CD14-positive monocyte (primary cell): ENCODE measurements at regions not wholly inside any gene's neighbourhood (a gene's known extent, or its start where the extent isn't known, plus 50 kb on each side); places are given as distances from the start of the nearest gene placed in this dataset.
"Not testable (repeated sequence)": the region's sequence is repeated elsewhere in the genome, so short reads cannot be mapped to it uniquely, and the experiment has no call there.

ENCODE experiments used
- DNase-seq, 3 donors: peaks; one replicate each; pipeline ENCODE4 v3.0.0-alpha.2; 2011 to 2022
- H2AFZ ChIP-seq: 2 replicates; pipeline ENCODE4 v1.6.0; 2012; ENCODE audit warnings: mild to moderate bottlenecking, low read depth, low read length, inconsistent platforms; ENCODE audit not compliant: insufficient read depth, poor library complexity, severe bottlenecking
- H3K27ac ChIP-seq, 2 donors: 1 replicate in 1 of 2; 2 replicates in 1 of 2; pipeline ENCODE4 v1.5.1; 2012 to 2013; ENCODE audit warnings: low read length in 2 of 2, control low read depth in 1 of 2, inconsistent platforms in 1 of 2, low read depth in 1 of 2, mild to moderate bottlenecking in 1 of 2
- H3K27me3 ChIP-seq, 2 donors: one replicate each; pipeline versions ENCODE4 v1.6.0 to v1.6.1; 2011 to 2013; ENCODE audit warnings: low read length in 2 of 2; ENCODE audit not compliant: control insufficient read depth in 2 of 2, insufficient read depth in 2 of 2
- H3K36me3 ChIP-seq, 2 donors: replicated peaks in 1 of 2; 1 replicate in 1 of 2; 2 replicates in 1 of 2; pipeline versions ENCODE4 v1.5.1 to v1.6.1; 2012 to 2013; ENCODE audit warnings: low read length in 2 of 2, control low read depth in 1 of 2, inconsistent platforms in 1 of 2, mild to moderate bottlenecking in 1 of 2; ENCODE audit not compliant: insufficient read depth in 2 of 2, control insufficient read depth in 1 of 2
- H3K4me1 ChIP-seq, 2 donors: 1 replicate in 1 of 2; 2 replicates in 1 of 2; pipeline versions ENCODE4 v1.5.1 to v1.6.1; 2012 to 2013; ENCODE audit warnings: low read length in 2 of 2, control low read depth in 1 of 2, inconsistent platforms in 1 of 2, mild to moderate bottlenecking in 1 of 2, moderate library complexity in 1 of 2; ENCODE audit not compliant: insufficient read depth in 2 of 2, control insufficient read depth in 1 of 2
- H3K4me2 ChIP-seq: replicated peaks from 2 replicates; pipeline ENCODE3; 2012; ENCODE audit warnings: low read length, moderate library complexity, mild to moderate bottlenecking; ENCODE audit not compliant: poor library complexity, severe bottlenecking; ENCODE audit errors: extremely low read depth
- H3K4me3 ChIP-seq, 3 experiments: fragments of 200-600 bp in 1 of 3; sonication (generic) in 1 of 3; replicated peaks in 1 of 3; 1 replicate in 2 of 3; 2 replicates in 1 of 3; pipeline ENCODE4 v1.5.1; 2011 to 2013; ENCODE audit warnings: low read length in 3 of 3, mild to moderate bottlenecking in 3 of 3, control low read depth in 2 of 3, low read depth in 2 of 3, inconsistent platforms in 1 of 3, moderate library complexity in 1 of 3
- H3K79me2 ChIP-seq: 2 replicates; pipeline ENCODE4 v1.6.0; 2012; ENCODE audit warnings: mild to moderate bottlenecking, control low read depth, inconsistent platforms, low read length, moderate library complexity; ENCODE audit not compliant: insufficient read depth
- H3K9ac ChIP-seq: 2 replicates; pipeline ENCODE4 v1.6.0; 2017; ENCODE audit warnings: low read length, mild to moderate bottlenecking; ENCODE audit not compliant: insufficient read depth, poor library complexity, severe bottlenecking
- H3K9me3 ChIP-seq, 2 donors: replicated peaks in 1 of 2; 1 replicate in 1 of 2; 2 replicates in 1 of 2; pipeline versions ENCODE4 v1.5.1 to v1.6.1; 2012 to 2013; ENCODE audit warnings: low read length in 2 of 2, control low read depth in 1 of 2; ENCODE audit not compliant: control insufficient read depth in 1 of 2, insufficient read depth in 1 of 2
- H4K20me1 ChIP-seq: 2 replicates; pipeline ENCODE4 v1.6.0; 2012; ENCODE audit warnings: mild to moderate bottlenecking, low read length, control low read depth, moderate library complexity; ENCODE audit not compliant: insufficient read depth
- H3K27ac Mint-ChIP-seq, 7 donors: one replicate each; pipeline ENCODE4 v1.8.0; 2020; ENCODE audit warnings: mild to moderate bottlenecking in 7 of 7, mixed read lengths in 7 of 7, moderate library complexity in 6 of 7, inconsistent platforms in 2 of 7
- H3K27me3 Mint-ChIP-seq, 3 donors: one replicate each; pipeline ENCODE4 v1.8.0; 2021 to 2022; ENCODE audit warnings: low read depth in 3 of 3, mild to moderate bottlenecking in 3 of 3, mixed read lengths in 3 of 3, moderate library complexity in 3 of 3, inconsistent platforms in 1 of 3
- H3K36me3 Mint-ChIP-seq, 2 donors: one replicate each; pipeline ENCODE4 v1.8.0; 2020; ENCODE audit warnings: mixed read lengths in 2 of 2, inconsistent platforms in 1 of 2, mild to moderate bottlenecking in 1 of 2
- H3K4me1 Mint-ChIP-seq: one replicate; pipeline ENCODE4 v1.8.0; 2020; ENCODE audit warnings: mild to moderate bottlenecking, mixed read lengths
- H3K4me3 Mint-ChIP-seq, 2 donors: one replicate each; pipeline ENCODE4 v1.8.0; 2020; ENCODE audit warnings: mild to moderate bottlenecking in 2 of 2, mixed read lengths in 2 of 2, moderate library complexity in 1 of 2
- H3K9me3 Mint-ChIP-seq, 7 donors: one replicate each; pipeline ENCODE4 v1.8.0; 2020 to 2022; ENCODE audit warnings: mixed read lengths in 7 of 7, mild to moderate bottlenecking in 6 of 7, moderate library complexity in 6 of 7, inconsistent platforms in 2 of 7
- WGBS: methylation state at CpG from one replicate; pipeline ENCODE4 v1.1.5; 2013; ENCODE audit warnings: missing lambda C conversion rate; ENCODE audit not compliant: insufficient coverage; 5-methylcytosine and 5-hydroxymethylcytosine counted together
- intact Hi-C, 2 donors: fragments of 100-400 bp; cut with micrococcal nuclease; formaldehyde crosslinking; loops; one replicate each; pipeline versions ENCODE4 v1.15.0 to v1.15.1; 2023
- TF ChIP-seq, protein P1 (sequence below): fragments of 200-600 bp; IDR thresholded peaks from one replicate; pipeline ENCODE4 v1.8.0; 2022; ENCODE audit warnings: antibody characterized with exemption, mild to moderate bottlenecking

- Histone ChIP-seq H3K9ac (no peak overlapping the region), H3K27me3 (no peaks in the 10 kb centered on the region), H3K4me1 (peaks cover 42 to 43% of the 10 kb centered on the region in 2 donors), H2AFZ (no peak overlapping the region), H3K36me3 (no peaks in the 10 kb centered on the region), H3K4me2 (no peak overlapping the region), H3K27ac (no peak overlapping the region), H3K9me3 (peaks cover under 1 to 2% of the 10 kb centered on the region in 2 donors), H4K20me1 (no peaks in the 10 kb centered on the region), H3K79me2 (no peaks in the 10 kb centered on the region), H3K4me3 (no peak overlapping the region)
- 58% methylated on average over 6 of the region's 7 CpGs for WGBS
- peaks cover 61% of the 10 kb centered on the region for H3K4me1 Mint-ChIP-seq
- peak overlapping the region; percentile 45 to 51 for H3K4me3 Mint-ChIP-seq
- DNase-seq, result no peak
- peaks cover 0 to 4% (median 0%) of the 10 kb centered on the region in 7 donors for H3K9me3 Mint-ChIP-seq
- H3K27me3 Mint-ChIP-seq, result peaks cover 0 to 5% (median 2%) of the 10 kb centered on the region in 3 donors
- intact Hi-C loops, result loop anchor here in 1 of 2 donors (5.0 kb wide), 1 partner anchor 35 kb away; no protein-coding TSS in a partner anchor
- H3K36me3 Mint-ChIP-seq, result peaks cover 0 to 3% of the 10 kb centered on the region in 2 donors
- TF ChIP-seq, protein P1, sequence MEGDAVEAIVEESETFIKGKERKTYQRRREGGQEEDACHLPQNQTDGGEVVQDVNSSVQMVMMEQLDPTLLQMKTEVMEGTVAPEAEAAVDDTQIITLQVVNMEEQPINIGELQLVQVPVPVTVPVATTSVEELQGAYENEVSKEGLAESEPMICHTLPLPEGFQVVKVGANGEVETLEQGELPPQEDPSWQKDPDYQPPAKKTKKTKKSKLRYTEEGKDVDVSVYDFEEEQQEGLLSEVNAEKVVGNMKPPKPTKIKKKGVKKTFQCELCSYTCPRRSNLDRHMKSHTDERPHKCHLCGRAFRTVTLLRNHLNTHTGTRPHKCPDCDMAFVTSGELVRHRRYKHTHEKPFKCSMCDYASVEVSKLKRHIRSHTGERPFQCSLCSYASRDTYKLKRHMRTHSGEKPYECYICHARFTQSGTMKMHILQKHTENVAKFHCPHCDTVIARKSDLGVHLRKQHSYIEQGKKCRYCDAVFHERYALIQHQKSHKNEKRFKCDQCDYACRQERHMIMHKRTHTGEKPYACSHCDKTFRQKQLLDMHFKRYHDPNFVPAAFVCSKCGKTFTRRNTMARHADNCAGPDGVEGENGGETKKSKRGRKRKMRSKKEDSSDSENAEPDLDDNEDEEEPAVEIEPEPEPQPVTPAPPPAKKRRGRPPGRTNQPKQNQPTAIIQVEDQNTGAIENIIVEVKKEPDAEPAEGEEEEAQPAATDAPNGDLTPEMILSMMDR, result no peak
- H3K27ac Mint-ChIP-seq, result peak overlapping the region in 2 of 7 donors; percentile 60 to 65
Measured at GRCh38 chr11:64437426-64437825, 78.5 kb downstream of the RPS6KA4 start.

GRCh38 chr11:64438986-64439771 lies 80.2 kb downstream of the RPS6KA4 start:
- WGBS, result 83% methylated on average over 19 of the region's 22 CpGs
- Histone ChIP-seq H4K20me1 (no peaks in the 10 kb centered on the region), H3K36me3 (no peaks in the 10 kb centered on the region), H3K9ac (no peak overlapping the region), H3K27me3 (no peaks in the 10 kb centered on the region), H3K27ac (no peak overlapping the region), H3K4me2 (no peak overlapping the region), H2AFZ (no peak overlapping the region), H3K79me2 (no peaks in the 10 kb centered on the region), H3K4me1 (peaks cover 41 to 42% of the 10 kb centered on the region in 2 donors), H3K9me3 (no peaks in the 10 kb centered on the region), H3K4me3 (no peak overlapping the region)
- Mint-ChIP-seq H3K4me1 (peaks cover 63% of the 10 kb centered on the region), H3K27ac (no peak overlapping the region), H3K4me3 (no peak overlapping the region), H3K9me3 (peaks cover 0 to 3% (median 0%) of the 10 kb centered on the region in 7 donors), H3K27me3 (peaks cover 0 to 8% (median 2%) of the 10 kb centered on the region in 3 donors), H3K36me3 (peaks cover 0 to 3% of the 10 kb centered on the region in 2 donors)
- no peak for DNase-seq
- TF ChIP-seq, protein P1, result no peak
- intact Hi-C loops, result loop anchor here in 1 of 2 donors (5.0 kb wide), 1 partner anchor 37 kb away; no protein-coding TSS in a partner anchor

GRCh38 chr11:64439772-64440491 lies 81.0 kb downstream of the RPS6KA4 start:
- not testable (repeated sequence) for H3K9me3 Mint-ChIP-seq, H3K4me3 Mint-ChIP-seq, H3K27me3 Mint-ChIP-seq, H3K79me2 ChIP-seq, DNase-seq, H3K27me3 ChIP-seq, H3K9ac ChIP-seq, H3K36me3 ChIP-seq, H3K27ac ChIP-seq, H3K4me2 ChIP-seq, H4K20me1 ChIP-seq, H3K36me3 Mint-ChIP-seq, H2AFZ ChIP-seq, H3K4me3 ChIP-seq, H3K9me3 ChIP-seq
- Mint-ChIP-seq H3K4me1 (peaks cover 63% of the 10 kb centered on the region), H3K27ac (peak overlapping the region in 1 of 7 donors; percentile 23)
- peaks cover 43 to 44% of the 10 kb centered on the region in 2 donors for H3K4me1 ChIP-seq
- intact Hi-C loops, result loop anchor here in 1 of 2 donors (5.0 kb wide), 1 partner anchor 38 kb away; no protein-coding TSS in a partner anchor
- 94% methylated on average over 6 of the region's 8 CpGs for WGBS
